Keratinocyte (primary cell): ENCODE measurements at regions not wholly inside any gene's neighbourhood (a gene's known extent, or its start where the extent isn't known, plus 50 kb on each side); places are given as distances from the start of the nearest gene placed in this dataset.

ENCODE experiments used
- DNase-seq: peaks from one replicate; pipeline ENCODE4 v3.0.0-alpha.2; 2011; ENCODE audit warnings: low read depth, missing footprints, low spot score
- FAIRE-seq: peaks from 2 replicates; lab custom pipeline; 2011; peaks lifted over from hg19 to GRCh38; lab: Jason Lieb, UNC
- H2AFZ ChIP-seq: 2 replicates; pipeline ENCODE4 v1.6.0; 2012; ENCODE audit warnings: low read length, control low read depth, inconsistent platforms; ENCODE audit not compliant: control insufficient read depth
- H3K27ac ChIP-seq: 2 replicates; pipeline ENCODE4 v1.5.1; 2011; ENCODE audit warnings: low read length; ENCODE audit not compliant: control insufficient read depth, insufficient read depth
- H3K27me3 ChIP-seq: 3 replicates; pipeline ENCODE4 v1.6.0; 2011; ENCODE audit warnings: low read length; ENCODE audit not compliant: control insufficient read depth, insufficient read depth; ENCODE audit errors: extremely low read depth
- H3K36me3 ChIP-seq, 2 experiments: 2 replicates in 1 of 2; 3 replicates in 1 of 2; pipeline ENCODE4 v1.5.1; 2011; ENCODE audit warnings: low read length in 2 of 2, mild to moderate bottlenecking in 1 of 2; ENCODE audit not compliant: control insufficient read depth in 2 of 2, insufficient read depth in 2 of 2; ENCODE audit errors: extremely low read depth in 1 of 2
- H3K4me1 ChIP-seq: 3 replicates; pipeline ENCODE4 v1.5.1; 2011; ENCODE audit warnings: low read length; ENCODE audit not compliant: control insufficient read depth, insufficient read depth; ENCODE audit errors: extremely low read depth
- H3K4me2 ChIP-seq: 3 replicates; pipeline ENCODE4 v1.6.0; 2011; ENCODE audit warnings: low read depth, low read length; ENCODE audit not compliant: control insufficient read depth, insufficient read depth; ENCODE audit errors: extremely low read depth
- H3K4me3 ChIP-seq, 3 experiments: fragments of 200-600 bp in 1 of 3; sonication (generic) in 1 of 3; 2 replicates in 2 of 3; 3 replicates in 1 of 3; pipeline ENCODE4 v1.5.1; 2011 to 2016; ENCODE audit warnings: low read length in 3 of 3, mild to moderate bottlenecking in 3 of 3, control low read depth in 2 of 3, inconsistent platforms in 1 of 3, low read depth in 1 of 3, mixed read lengths in 1 of 3, mixed run types in 1 of 3, moderate library complexity in 1 of 3; ENCODE audit not compliant: control insufficient read depth in 2 of 3, insufficient read depth in 2 of 3; ENCODE audit errors: extremely low read depth in 1 of 3
- H3K79me2 ChIP-seq: 2 replicates; pipeline ENCODE4 v1.6.0; 2012; ENCODE audit warnings: low read length; ENCODE audit not compliant: control insufficient read depth, insufficient read depth
- H3K9ac ChIP-seq: 3 replicates; pipeline ENCODE4 v1.6.0; 2011; ENCODE audit warnings: low read length; ENCODE audit not compliant: control insufficient read depth, insufficient read depth; ENCODE audit errors: extremely low read depth
- H3K9me1 ChIP-seq: 3 replicates; pipeline ENCODE4 v1.6.0; 2011; ENCODE audit warnings: low read length; ENCODE audit not compliant: control insufficient read depth, insufficient read depth; ENCODE audit errors: extremely low read depth
- H3K9me3 ChIP-seq: 2 replicates; pipeline ENCODE4 v1.5.1; 2012; ENCODE audit warnings: low read depth, low read length; ENCODE audit not compliant: control insufficient read depth
- H4K20me1 ChIP-seq: 3 replicates; pipeline ENCODE4 v1.6.0; 2011; ENCODE audit warnings: low read length; ENCODE audit not compliant: control insufficient read depth, insufficient read depth; ENCODE audit errors: extremely low read depth
- CTCF ChIP-seq, 3 experiments: IDR thresholded peaks in 1 of 3; conservative IDR thresholded peaks in 1 of 3; optimal IDR thresholded peaks in 1 of 3; 2 replicates in 2 of 3; 3 replicates in 1 of 3; pipeline versions ENCODE3 to v1.5.1; 2011; ENCODE audit warnings: low read length in 3 of 3, mild to moderate bottlenecking in 3 of 3, moderate library complexity in 2 of 3, control low read depth in 1 of 3, inconsistent platforms in 1 of 3; ENCODE audit not compliant: insufficient read depth in 2 of 3; ENCODE audit errors: extremely low read depth in 1 of 3
- EZH2 ChIP-seq: IDR thresholded peaks from one replicate; pipeline ENCODE4 v1.6.1; 2012; ENCODE audit warnings: inconsistent platforms, mild to moderate bottlenecking, low read length, moderate library complexity
- dilution Hi-C: fragments of 300-500 bp; cut with MboI; formaldehyde crosslinking; loops from one replicate; pipeline ENCODE4 v1.7.0; 2020; ENCODE audit warnings: low sequenced_read_pairs; ENCODE audit not compliant: extremely low pct_ligation_motif_present

GRCh38 chr11:112752563-112752962 lies 208.7 kb upstream of the NCAM1 start:
- no peaks in the 10 kb centered on the region for H3K36me3 ChIP-seq
- H2AFZ ChIP-seq: no peak overlapping the region
- no peaks in the 10 kb centered on the region for H3K4me1 ChIP-seq
- no peak overlapping the region for H3K9ac ChIP-seq
- H3K27ac ChIP-seq: no peak overlapping the region
- no peak overlapping the region for H3K4me3 ChIP-seq
- dilution Hi-C loops: no loop called here
- FAIRE-seq (no peak), DNase-seq (no peak)
- no peaks in the 10 kb centered on the region for H4K20me1 ChIP-seq
- H3K79me2 ChIP-seq: no peaks in the 10 kb centered on the region
- no peaks in the 10 kb centered on the region for H3K9me1 ChIP-seq
- no peak for TF ChIP-seq EZH2
- TF ChIP-seq CTCF (optimal IDR thresholded peaks at IDR 0.05 in 1 of 3, IDR thresholded peaks at IDR 0.05 in 1 of 3, conservative IDR thresholded peaks at IDR 0.05 in 1 of 3; ENCODE audit: extremely low read depth in 1 of 3, insufficient read depth in 2 of 3, low read length in 3 of 3): no peak
- no peaks in the 10 kb centered on the region for H3K9me3 ChIP-seq
- H3K4me2 ChIP-seq: no peak overlapping the region
- H3K27me3 ChIP-seq: peaks cover 6% of the 10 kb centered on the region

GRCh38 chr11:112753706-112754105 lies 207.5 kb upstream of the NCAM1 start:
- no peak for TF ChIP-seq CTCF (optimal IDR thresholded peaks at IDR 0.05 in 1 of 3, IDR thresholded peaks at IDR 0.05 in 1 of 3, conservative IDR thresholded peaks at IDR 0.05 in 1 of 3; ENCODE audit: extremely low read depth in 1 of 3, insufficient read depth in 2 of 3, low read length in 3 of 3)
- TF ChIP-seq EZH2: no peak
- DNase-seq: no peak
- dilution Hi-C loops: no loop called here
- no peak overlapping the region for H3K4me3 ChIP-seq
- no peaks in the 10 kb centered on the region for H3K79me2 ChIP-seq
- H3K27ac ChIP-seq: no peak overlapping the region
- H4K20me1 ChIP-seq: no peaks in the 10 kb centered on the region
- H3K4me1 ChIP-seq: no peaks in the 10 kb centered on the region
- H2AFZ ChIP-seq: no peak overlapping the region
- no peak for FAIRE-seq
- no peak overlapping the region for H3K4me2 ChIP-seq
- H3K36me3 ChIP-seq: no peaks in the 10 kb centered on the region
- no peak overlapping the region for H3K9ac ChIP-seq
- H3K9me1 ChIP-seq: no peaks in the 10 kb centered on the region
- peaks cover 6% of the 10 kb centered on the region for H3K27me3 ChIP-seq
- H3K9me3 ChIP-seq: no peaks in the 10 kb centered on the region
